CD14-positive monocyte (primary cell): ENCODE measurements at regions not wholly inside any gene's neighbourhood (a gene's known extent, or its start where the extent isn't known, plus 50 kb on each side); places are given as distances from the start of the nearest gene placed in this dataset.

Source experiments
- DNase-seq, 3 donors: peaks; one replicate each; pipeline ENCODE4 v3.0.0-alpha.2; 2011 to 2022
- H2AFZ ChIP-seq: 2 replicates; pipeline ENCODE4 v1.6.0; 2012; ENCODE audit warnings: mild to moderate bottlenecking, low read depth, low read length, inconsistent platforms; ENCODE audit not compliant: insufficient read depth, poor library complexity, severe bottlenecking
- H3K27ac ChIP-seq, 2 donors: 1 replicate in 1 of 2; 2 replicates in 1 of 2; pipeline ENCODE4 v1.5.1; 2012 to 2013; ENCODE audit warnings: low read length in 2 of 2, control low read depth in 1 of 2, inconsistent platforms in 1 of 2, low read depth in 1 of 2, mild to moderate bottlenecking in 1 of 2
- H3K27me3 ChIP-seq, 2 donors: one replicate each; pipeline versions ENCODE4 v1.6.0 to v1.6.1; 2011 to 2013; ENCODE audit warnings: low read length in 2 of 2; ENCODE audit not compliant: control insufficient read depth in 2 of 2, insufficient read depth in 2 of 2
- H3K36me3 ChIP-seq, 2 donors: replicated peaks in 1 of 2; 1 replicate in 1 of 2; 2 replicates in 1 of 2; pipeline versions ENCODE4 v1.5.1 to v1.6.1; 2012 to 2013; ENCODE audit warnings: low read length in 2 of 2, control low read depth in 1 of 2, inconsistent platforms in 1 of 2, mild to moderate bottlenecking in 1 of 2; ENCODE audit not compliant: insufficient read depth in 2 of 2, control insufficient read depth in 1 of 2
- H3K4me1 ChIP-seq, 2 donors: 1 replicate in 1 of 2; 2 replicates in 1 of 2; pipeline versions ENCODE4 v1.5.1 to v1.6.1; 2012 to 2013; ENCODE audit warnings: low read length in 2 of 2, control low read depth in 1 of 2, inconsistent platforms in 1 of 2, mild to moderate bottlenecking in 1 of 2, moderate library complexity in 1 of 2; ENCODE audit not compliant: insufficient read depth in 2 of 2, control insufficient read depth in 1 of 2
- H3K4me2 ChIP-seq: replicated peaks from 2 replicates; pipeline ENCODE3; 2012; ENCODE audit warnings: low read length, moderate library complexity, mild to moderate bottlenecking; ENCODE audit not compliant: poor library complexity, severe bottlenecking; ENCODE audit errors: extremely low read depth
- H3K4me3 ChIP-seq, 3 experiments: fragments of 200-600 bp in 1 of 3; sonication (generic) in 1 of 3; replicated peaks in 1 of 3; 1 replicate in 2 of 3; 2 replicates in 1 of 3; pipeline ENCODE4 v1.5.1; 2011 to 2013; ENCODE audit warnings: low read length in 3 of 3, mild to moderate bottlenecking in 3 of 3, control low read depth in 2 of 3, low read depth in 2 of 3, inconsistent platforms in 1 of 3, moderate library complexity in 1 of 3
- H3K79me2 ChIP-seq: 2 replicates; pipeline ENCODE4 v1.6.0; 2012; ENCODE audit warnings: mild to moderate bottlenecking, control low read depth, inconsistent platforms, low read length, moderate library complexity; ENCODE audit not compliant: insufficient read depth
- H3K9ac ChIP-seq: 2 replicates; pipeline ENCODE4 v1.6.0; 2017; ENCODE audit warnings: low read length, mild to moderate bottlenecking; ENCODE audit not compliant: insufficient read depth, poor library complexity, severe bottlenecking
- H3K9me3 ChIP-seq, 2 donors: replicated peaks in 1 of 2; 1 replicate in 1 of 2; 2 replicates in 1 of 2; pipeline versions ENCODE4 v1.5.1 to v1.6.1; 2012 to 2013; ENCODE audit warnings: low read length in 2 of 2, control low read depth in 1 of 2; ENCODE audit not compliant: control insufficient read depth in 1 of 2, insufficient read depth in 1 of 2
- H4K20me1 ChIP-seq: 2 replicates; pipeline ENCODE4 v1.6.0; 2012; ENCODE audit warnings: mild to moderate bottlenecking, low read length, control low read depth, moderate library complexity; ENCODE audit not compliant: insufficient read depth
- H3K27ac Mint-ChIP-seq, 7 donors: one replicate each; pipeline ENCODE4 v1.8.0; 2020; ENCODE audit warnings: mild to moderate bottlenecking in 7 of 7, mixed read lengths in 7 of 7, moderate library complexity in 6 of 7, inconsistent platforms in 2 of 7
- H3K27me3 Mint-ChIP-seq, 3 donors: one replicate each; pipeline ENCODE4 v1.8.0; 2021 to 2022; ENCODE audit warnings: low read depth in 3 of 3, mild to moderate bottlenecking in 3 of 3, mixed read lengths in 3 of 3, moderate library complexity in 3 of 3, inconsistent platforms in 1 of 3
- H3K36me3 Mint-ChIP-seq, 2 donors: one replicate each; pipeline ENCODE4 v1.8.0; 2020; ENCODE audit warnings: mixed read lengths in 2 of 2, inconsistent platforms in 1 of 2, mild to moderate bottlenecking in 1 of 2
- H3K4me1 Mint-ChIP-seq: one replicate; pipeline ENCODE4 v1.8.0; 2020; ENCODE audit warnings: mild to moderate bottlenecking, mixed read lengths
- H3K4me3 Mint-ChIP-seq, 2 donors: one replicate each; pipeline ENCODE4 v1.8.0; 2020; ENCODE audit warnings: mild to moderate bottlenecking in 2 of 2, mixed read lengths in 2 of 2, moderate library complexity in 1 of 2
- H3K9me3 Mint-ChIP-seq, 7 donors: one replicate each; pipeline ENCODE4 v1.8.0; 2020 to 2022; ENCODE audit warnings: mixed read lengths in 7 of 7, mild to moderate bottlenecking in 6 of 7, moderate library complexity in 6 of 7, inconsistent platforms in 2 of 7
- CTCF ChIP-seq: fragments of 200-600 bp; IDR thresholded peaks from one replicate; pipeline ENCODE4 v1.8.0; 2022; ENCODE audit warnings: antibody characterized with exemption, mild to moderate bottlenecking
- WGBS: methylation state at CpG from one replicate; pipeline ENCODE4 v1.1.5; 2013; ENCODE audit warnings: missing lambda C conversion rate; ENCODE audit not compliant: insufficient coverage; 5-methylcytosine and 5-hydroxymethylcytosine counted together
- intact Hi-C, 2 donors: fragments of 100-400 bp; cut with micrococcal nuclease; formaldehyde crosslinking; loops; one replicate each; pipeline versions ENCODE4 v1.15.0 to v1.15.1; 2023

GRCh38 chr10:109027534-109028185 lies 895.7 kb downstream of the XPNPEP1 start:
- Histone ChIP-seq H3K4me1 (no peaks in the 10 kb centered on the region), H3K9me3 (no peaks in the 10 kb centered on the region), H4K20me1 (no peaks in the 10 kb centered on the region), H3K36me3 (no peaks in the 10 kb centered on the region), H3K79me2 (no peaks in the 10 kb centered on the region), H3K4me2 (no peak overlapping the region), H3K9ac (no peak overlapping the region), H2AFZ (no peak overlapping the region), H3K27me3 (no peaks in the 10 kb centered on the region), H3K27ac (no peak overlapping the region), H3K4me3 (no peak overlapping the region)
- no peak for TF ChIP-seq CTCF
- no peaks in the 10 kb centered on the region for H3K36me3 Mint-ChIP-seq
- intact Hi-C loops: no loop called here
- H3K27ac Mint-ChIP-seq: no peak overlapping the region
- H3K4me3 Mint-ChIP-seq: no peak overlapping the region
- DNase-seq: no peak
- peaks cover 0 to 4% (median 0%) of the 10 kb centered on the region in 7 donors for H3K9me3 Mint-ChIP-seq
- WGBS: no CpG with 5 or more reads among the region's 1 CpG
- no peaks in the 10 kb centered on the region for H3K4me1 Mint-ChIP-seq
- H3K27me3 Mint-ChIP-seq: no peaks in the 10 kb centered on the region

- Histone ChIP-seq H3K4me2 (no peak overlapping the region), H4K20me1 (no peaks in the 10 kb centered on the region), H3K4me1 (no peaks in the 10 kb centered on the region), H3K36me3 (no peaks in the 10 kb centered on the region), H3K9me3 (no peaks in the 10 kb centered on the region), H3K9ac (no peak overlapping the region), H2AFZ (no peak overlapping the region), H3K79me2 (no peaks in the 10 kb centered on the region), H3K4me3 (no peak overlapping the region), H3K27me3 (no peaks in the 10 kb centered on the region), H3K27ac (no peak overlapping the region)
- no peak for TF ChIP-seq CTCF
- H3K9me3 Mint-ChIP-seq: peaks cover 0 to 6% (median 0%) of the 10 kb centered on the region in 7 donors
- no peaks in the 10 kb centered on the region for H3K4me1 Mint-ChIP-seq
- H3K4me3 Mint-ChIP-seq: no peak overlapping the region
- intact Hi-C loops: no loop called here
- H3K36me3 Mint-ChIP-seq: no peaks in the 10 kb centered on the region
- no peak overlapping the region for H3K27ac Mint-ChIP-seq
- DNase-seq: no peak
- no peaks in the 10 kb centered on the region for H3K27me3 Mint-ChIP-seq
Observed at GRCh38 chr10:109025172-109025571, 898.1 kb downstream of the XPNPEP1 start.
